ENCODE measurements at regions not wholly inside any gene's neighbourhood (a gene's known extent, or its start where the extent isn't known, plus 50 kb on each side); places are given as distances from the start of the nearest gene placed in this dataset.
A peak's percentile ranks its signal among the peaks of the same experiment; 100 is the strongest.
"Not testable (repeated sequence)": the region's sequence is repeated elsewhere in the genome, so short reads cannot be mapped to it uniquely, and the experiment has no call there.

GRCh38 chr15:31597466-31597865 lies 270.8 kb downstream of the KLF13 start:
- DNase-seq (ENCODE audit: low read depth in 2 of 2) = no peak

GRCh38 chr15:31598620-31599019 lies 272.0 kb downstream of the KLF13 start:
- no peak for DNase-seq (ENCODE audit: low read depth in 2 of 2)

- no peak for DNase-seq (ENCODE audit: low read depth in 2 of 2)
Observed at GRCh38 chr15:31605467-31605931, 278.9 kb downstream of the KLF13 start.

- no peak for DNase-seq (ENCODE audit: low read depth in 2 of 2)
Observed at GRCh38 chr15:31606194-31606669, 279.6 kb downstream of the KLF13 start.

GRCh38 chr15:31606931-31607497 lies 280.4 kb downstream of the KLF13 start:
- no peak for DNase-seq (ENCODE audit: low read depth in 2 of 2)

GRCh38 chr15:31607656-31608055 lies 281.0 kb downstream of the KLF13 start:
- no peak for DNase-seq (ENCODE audit: low read depth in 2 of 2)

- no peak for DNase-seq (ENCODE audit: low read depth in 2 of 2)
Observed at GRCh38 chr15:31609258-31609681, 282.6 kb downstream of the KLF13 start.

- DNase-seq (ENCODE audit: low read depth in 2 of 2) = no peak
Observed at GRCh38 chr15:31609906-31610305, 283.3 kb downstream of the KLF13 start.

GRCh38 chr15:31615643-31616415 lies 289.2 kb downstream of the KLF13 start:
- DNase-seq (ENCODE audit: low read depth in 2 of 2) = no peak

GRCh38 chr15:31623297-31623696 lies 296.7 kb downstream of the KLF13 start:
- DNase-seq (ENCODE audit: low read depth in 2 of 2) = not testable (repeated sequence)

GRCh38 chr15:31624115-31624514 lies 297.5 kb downstream of the KLF13 start:
- DNase-seq (ENCODE audit: low read depth in 2 of 2) = not testable (repeated sequence)

- DNase-seq (ENCODE audit: low read depth in 2 of 2) = not testable (repeated sequence)
Observed at GRCh38 chr15:31635715-31636114, 309.1 kb downstream of the KLF13 start.

GRCh38 chr15:31636911-31637310 lies 310.3 kb downstream of the KLF13 start:
- DNase-seq (ENCODE audit: low read depth in 2 of 2) = not testable (repeated sequence)

GRCh38 chr15:31643955-31644354 lies 317.3 kb downstream of the KLF13 start:
- DNase-seq (ENCODE audit: low read depth in 2 of 2) = not testable (repeated sequence)

- not testable (repeated sequence) for DNase-seq (ENCODE audit: low read depth in 2 of 2)
Observed at GRCh38 chr15:31644761-31645160, 318.1 kb downstream of the KLF13 start.

- not testable (repeated sequence) for DNase-seq (ENCODE audit: low read depth in 2 of 2)
Observed at GRCh38 chr15:31647337-31647826, 320.7 kb downstream of the KLF13 start.

GRCh38 chr15:31649634-31650033 lies 323.0 kb downstream of the KLF13 start:
- DNase-seq (ENCODE audit: low read depth in 2 of 2) = not testable (repeated sequence)

- DNase-seq (ENCODE audit: low read depth in 2 of 2) = peak; percentile 31 to 52
Observed at GRCh38 chr15:31650055-31650701, 323.5 kb downstream of the KLF13 start.

- DNase-seq (ENCODE audit: low read depth in 2 of 2) = not testable (repeated sequence)
Observed at GRCh38 chr15:31656915-31657314, 330.3 kb downstream of the KLF13 start.

- DNase-seq (ENCODE audit: low read depth in 2 of 2) = no peak
Observed at GRCh38 chr15:31660816-31661215, 334.2 kb downstream of the KLF13 start.

GRCh38 chr15:31665732-31666131 lies 339.1 kb downstream of the KLF13 start:
- not testable (repeated sequence) for DNase-seq (ENCODE audit: low read depth in 2 of 2)
